Progenitor cell of endocrine pancreas (in vitro differentiated cells): ENCODE measurements at regions not wholly inside any gene's neighbourhood (a gene's known extent, or its start where the extent isn't known, plus 50 kb on each side); places are given as distances from the start of the nearest gene placed in this dataset.

Experiments
- DNase-seq: peaks from one replicate; pipeline ENCODE4 v3.0.0; 2021; ENCODE audit warnings: low spot score; ENCODE audit not compliant: unreplicated experiment
- H3K27ac Mint-ChIP-seq: 2 replicates; pipeline ENCODE4 v1.8.0; 2021; ENCODE audit warnings: mild to moderate bottlenecking, moderate library complexity, mixed read lengths
- H3K27me3 Mint-ChIP-seq: 2 replicates; pipeline ENCODE4 v1.8.0; 2021; ENCODE audit warnings: mixed read lengths
- H3K36me3 Mint-ChIP-seq: 2 replicates; pipeline ENCODE4 v1.8.0; 2022; ENCODE audit warnings: mixed read lengths; ENCODE audit not compliant: insufficient read depth
- H3K4me1 Mint-ChIP-seq: 2 replicates; pipeline ENCODE4 v1.8.0; 2021; ENCODE audit warnings: low read depth, mixed read lengths
- H3K4me3 Mint-ChIP-seq: 2 replicates; pipeline ENCODE4 v1.8.0; 2021; ENCODE audit warnings: low read depth, mild to moderate bottlenecking, moderate library complexity, mixed read lengths
- H3K9me3 Mint-ChIP-seq: 2 replicates; pipeline ENCODE4 v1.8.0; 2021; ENCODE audit warnings: low read depth, mixed read lengths
- CTCF ChIP-seq: fragments of 200-600 bp; sonication (generic); IDR thresholded peaks from one replicate; pipeline ENCODE4 v1.5.0; 2021; ENCODE audit warnings: antibody characterized with exemption, mild to moderate bottlenecking; ENCODE audit not compliant: unreplicated experiment

- no peaks in the 10 kb centered on the region for H3K36me3 Mint-ChIP-seq
- peaks cover 17% of the 10 kb centered on the region for H3K27me3 Mint-ChIP-seq
- H3K4me1 Mint-ChIP-seq, result no peaks in the 10 kb centered on the region
- no peak for TF ChIP-seq CTCF
- DNase-seq, result no peak
- H3K9me3 Mint-ChIP-seq, result no peaks in the 10 kb centered on the region
- no peak overlapping the region for H3K4me3 Mint-ChIP-seq
- H3K27ac Mint-ChIP-seq, result no peak overlapping the region
Observed at GRCh38 chr16:5906351-5906750, 808.8 kb upstream of the EEF2KMT start.

DNA sequence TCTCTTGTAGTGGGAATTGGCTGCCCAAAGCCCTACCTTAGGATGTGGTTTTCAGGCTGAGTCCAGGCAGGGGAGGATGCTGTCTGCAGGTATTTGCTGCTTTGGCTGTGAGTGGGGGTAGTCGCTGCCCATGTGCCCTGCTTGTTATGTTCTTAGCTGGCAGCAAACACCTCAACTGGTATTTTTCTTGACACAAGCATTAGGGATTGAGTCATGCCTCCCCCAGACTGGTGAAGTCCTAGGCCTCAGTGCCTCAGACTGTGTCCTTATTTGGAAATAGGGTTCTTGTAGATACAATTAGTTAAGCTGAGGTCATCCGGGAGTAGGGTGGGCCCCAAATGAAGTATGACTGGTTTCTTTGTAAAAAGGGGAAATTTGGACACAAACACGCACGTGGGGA is 808.3 kb upstream of the EEF2KMT start:
- H3K27ac Mint-ChIP-seq, result no peak overlapping the region
- H3K27me3 Mint-ChIP-seq, result peaks cover 13% of the 10 kb centered on the region
- no peak for TF ChIP-seq CTCF
- no peaks in the 10 kb centered on the region for H3K36me3 Mint-ChIP-seq
- no peak overlapping the region for H3K4me3 Mint-ChIP-seq
- no peaks in the 10 kb centered on the region for H3K4me1 Mint-ChIP-seq
- no peaks in the 10 kb centered on the region for H3K9me3 Mint-ChIP-seq
- DNase-seq, result no peak

GRCh38 chr16:5903832-5904231 is 806.2 kb upstream of the EEF2KMT start:
- no peaks in the 10 kb centered on the region for H3K36me3 Mint-ChIP-seq
- H3K9me3 Mint-ChIP-seq, result no peaks in the 10 kb centered on the region
- no peak overlapping the region for H3K27ac Mint-ChIP-seq

DNA sequence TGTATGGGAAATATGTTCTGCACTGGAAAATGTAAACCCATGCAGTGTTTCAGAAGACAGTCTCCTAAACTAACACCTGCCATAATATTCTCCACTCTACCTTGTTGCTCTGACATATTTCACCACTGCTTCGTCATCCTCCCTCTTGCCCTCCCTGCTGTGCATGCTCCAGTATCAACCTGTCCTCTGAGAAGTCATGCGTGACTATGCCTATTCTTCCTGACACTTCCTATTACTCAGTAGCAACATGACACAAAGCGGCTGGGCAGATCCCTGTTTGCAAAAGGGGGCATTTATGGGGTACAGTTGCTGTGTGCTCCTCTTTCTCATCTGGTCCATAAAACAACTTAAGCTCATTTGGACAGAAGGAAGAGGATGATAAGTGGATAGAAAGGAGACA is 805.6 kb upstream of the EEF2KMT start:
- DNase-seq, result no peak
- H3K27ac Mint-ChIP-seq, result no peak overlapping the region
- TF ChIP-seq CTCF, result no peak
- no peaks in the 10 kb centered on the region for H3K36me3 Mint-ChIP-seq
- H3K4me1 Mint-ChIP-seq, result no peaks in the 10 kb centered on the region
- H3K4me3 Mint-ChIP-seq, result no peak overlapping the region
- no peaks in the 10 kb centered on the region for H3K9me3 Mint-ChIP-seq
- peaks cover 13% of the 10 kb centered on the region for H3K27me3 Mint-ChIP-seq

More at GRCh38 chr16:5903832-5904231, 806.2 kb upstream of the EEF2KMT start:
- peaks cover 13% of the 10 kb centered on the region for H3K27me3 Mint-ChIP-seq
- no peaks in the 10 kb centered on the region for H3K4me1 Mint-ChIP-seq
- TF ChIP-seq CTCF, result no peak
- DNase-seq, result no peak
- H3K4me3 Mint-ChIP-seq, result no peak overlapping the region

DNA sequence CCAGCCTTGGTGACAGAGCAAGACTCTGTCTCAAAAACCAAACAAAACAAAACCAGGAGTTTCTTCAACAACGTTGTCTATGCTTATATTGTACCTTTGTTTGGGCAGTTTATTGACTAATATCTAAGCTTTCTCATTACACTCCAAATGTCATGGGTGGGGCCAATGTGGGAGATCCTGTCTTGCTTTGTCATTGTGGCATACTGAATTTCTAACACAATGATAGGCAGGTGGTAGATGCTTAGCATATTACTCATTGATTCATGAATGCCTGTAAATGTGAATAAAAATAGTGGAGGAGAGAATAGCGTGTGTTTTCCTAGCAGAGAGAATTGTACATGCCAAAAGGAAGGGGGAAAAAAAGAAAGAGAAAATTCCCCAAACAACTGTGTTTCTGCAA is 802.5 kb upstream of the EEF2KMT start:
- Mint-ChIP-seq H3K4me3 (no peak overlapping the region), H3K27me3 (peaks cover 13% of the 10 kb centered on the region), H3K9me3 (no peaks in the 10 kb centered on the region), H3K36me3 (no peaks in the 10 kb centered on the region), H3K4me1 (no peaks in the 10 kb centered on the region), H3K27ac (no peak overlapping the region)
- TF ChIP-seq CTCF, result no peak
- no peak for DNase-seq
